ENCODE measurements at regions not wholly inside any gene's neighbourhood (a gene's known extent, or its start where the extent isn't known, plus 50 kb on each side); places are given as distances from the start of the nearest gene placed in this dataset.

DNA sequence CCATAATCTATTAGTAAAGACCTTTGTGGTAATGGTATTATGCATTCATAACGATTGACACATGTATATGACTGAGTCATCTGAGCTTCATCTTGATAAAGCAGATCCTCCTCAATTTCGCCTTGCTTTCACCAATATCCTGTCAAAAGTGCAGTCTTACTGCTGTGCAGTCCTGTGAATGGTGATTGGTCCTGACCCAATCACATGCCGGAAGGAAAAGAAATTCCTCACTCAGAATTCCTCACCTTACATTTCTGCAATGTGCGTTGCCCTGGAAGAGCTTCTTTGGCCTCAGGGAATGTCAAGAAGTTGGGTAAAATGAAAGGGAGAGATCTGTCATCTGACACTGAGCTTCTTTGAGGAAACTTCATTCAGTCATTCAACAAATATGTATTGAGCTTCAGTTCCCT is 121.0 kb upstream of the TSPAN2 start:
- no peak for DNase-seq (ENCODE audit: low spot score)
- no peak for ATAC-seq

- ATAC-seq (no peak), DNase-seq (ENCODE audit: low spot score) (no peak)
These were observed 115.2 kb upstream of the TSPAN2 start for GRCh38 chr1:115204513-115204912.

DNA sequence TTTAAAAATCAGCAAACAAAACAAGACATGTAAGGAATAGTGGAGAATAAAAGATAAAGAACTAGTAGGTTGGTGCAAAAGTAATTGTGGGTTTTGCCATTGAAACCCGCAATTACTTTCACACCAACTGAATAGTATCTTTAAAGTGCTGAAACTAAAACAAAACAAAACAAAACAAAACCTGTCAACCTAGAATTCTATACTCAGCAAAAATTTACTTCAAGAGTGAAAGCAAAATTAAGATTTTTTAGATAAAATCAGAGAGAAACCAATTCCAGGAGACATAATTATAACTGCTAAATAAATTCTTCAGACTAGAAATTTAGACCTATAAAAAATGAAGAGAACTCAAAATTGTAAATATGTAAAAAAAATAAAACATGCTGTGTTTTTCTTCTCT is 114.0 kb upstream of the TSPAN2 start:
- DNase-seq (ENCODE audit: low spot score) = no peak

GRCh38 chr1:115201598-115201997 is 112.3 kb upstream of the TSPAN2 start:
- no peak for ATAC-seq
- DNase-seq (ENCODE audit: low spot score) = no peak

More for the DNA sequence above, 114.0 kb upstream of the TSPAN2 start:
- ATAC-seq = no peak

GRCh38 chr1:115199416-115200132 is 110.3 kb upstream of the TSPAN2 start:
- ATAC-seq = no peak
- DNase-seq (ENCODE audit: low spot score) = no peak

DNA sequence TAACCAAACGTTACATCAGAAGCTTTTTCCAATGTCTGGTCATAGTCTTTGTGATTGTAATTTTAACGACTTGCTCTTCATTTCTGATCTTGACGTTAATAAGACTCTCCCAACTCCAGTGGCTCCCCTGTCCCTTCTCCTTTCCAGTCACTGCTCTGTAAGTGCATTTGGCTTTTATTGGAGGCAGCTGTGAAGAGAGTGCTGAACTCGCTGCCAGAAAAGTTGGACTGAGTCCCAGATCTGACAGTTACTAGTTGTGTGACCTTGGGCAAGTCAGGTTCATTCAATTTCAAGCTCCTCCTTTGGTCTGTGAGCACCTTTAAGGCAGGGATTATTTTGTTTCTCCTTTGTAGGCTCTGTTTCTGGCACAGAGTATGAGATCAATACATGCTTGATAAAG is 109.6 kb upstream of the TSPAN2 start:
- ATAC-seq = no peak

DNA sequence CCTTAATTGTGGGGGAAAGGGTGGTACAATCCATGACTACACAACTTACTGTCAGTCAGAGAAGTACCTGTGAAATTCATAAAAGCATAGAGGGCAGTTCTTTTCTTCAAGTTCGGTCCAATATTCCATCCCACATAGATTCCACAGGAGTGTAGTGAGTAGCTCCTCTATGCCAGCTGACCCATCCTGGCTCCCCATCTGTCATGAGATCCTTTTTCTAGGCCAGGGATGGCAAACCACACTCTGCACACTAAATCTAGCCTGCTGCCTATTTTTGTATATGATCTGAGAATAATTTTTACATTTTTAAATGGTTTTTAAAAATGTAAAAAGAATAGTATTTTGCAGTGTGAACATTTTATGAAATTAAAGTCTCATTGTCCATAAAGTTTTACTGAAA is 107.0 kb upstream of the TSPAN2 start:
- no peak for DNase-seq (ENCODE audit: low spot score)
- no peak for ATAC-seq

More for the DNA sequence above, 109.6 kb upstream of the TSPAN2 start:
- no peak for DNase-seq (ENCODE audit: low spot score)

GRCh38 chr1:115194506-115194905 is 105.2 kb upstream of the TSPAN2 start:
- DNase-seq (ENCODE audit: low spot score) (no peak), ATAC-seq (no peak)

DNA sequence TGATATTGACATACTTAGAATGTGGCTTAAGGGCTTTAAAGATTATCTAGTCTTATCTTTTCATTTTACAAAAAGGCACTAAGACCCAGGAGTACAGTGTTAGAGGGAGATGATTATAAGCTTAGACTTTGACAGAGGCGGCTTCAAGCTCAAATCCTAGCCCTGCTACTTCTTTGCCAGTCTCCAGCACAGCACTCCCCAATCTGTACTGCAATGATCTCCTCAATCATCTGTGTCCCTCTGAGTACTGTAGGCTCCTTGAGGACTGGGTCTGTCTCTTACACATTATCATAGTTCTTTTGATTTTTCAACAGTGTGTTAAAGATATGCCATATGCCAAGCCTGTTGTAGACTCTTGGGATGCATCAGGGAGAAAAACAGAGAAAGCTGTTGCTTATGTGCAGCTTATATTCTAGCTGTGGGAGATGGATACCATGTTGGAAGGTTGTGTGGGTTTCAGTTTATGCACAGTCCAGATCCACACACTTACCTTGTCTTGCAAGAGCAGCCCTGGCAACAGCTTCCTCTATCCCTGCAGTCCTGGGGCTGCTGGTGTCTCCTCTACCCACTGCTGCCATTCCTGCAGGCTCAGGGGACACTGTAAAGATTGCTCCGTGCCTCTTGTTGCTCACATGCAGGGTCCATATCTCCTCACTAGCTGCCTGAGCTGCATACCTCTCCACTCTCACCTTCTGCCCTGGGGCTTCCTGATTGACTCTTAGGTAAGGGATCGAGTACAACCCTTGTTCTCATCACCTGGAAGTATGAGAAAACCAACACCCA is 103.9 kb upstream of the TSPAN2 start:
- DNase-seq (ENCODE audit: low spot score) (no peak), ATAC-seq (no peak)

GRCh38 chr1:115192200-115192767 is 103.0 kb upstream of the TSPAN2 start:
- no peak for ATAC-seq
- no peak for DNase-seq (ENCODE audit: low spot score)

GRCh38 chr1:115191691-115192090 is 102.4 kb upstream of the TSPAN2 start:
- no peak for ATAC-seq
- no peak for DNase-seq (ENCODE audit: low spot score)

GRCh38 chr1:115190540-115191170 is 101.4 kb upstream of the TSPAN2 start:
- DNase-seq (ENCODE audit: low spot score) (no peak), ATAC-seq (no peak)

- ATAC-seq (no peak), DNase-seq (ENCODE audit: low spot score) (no peak)
These were observed 100.7 kb upstream of the TSPAN2 start for GRCh38 chr1:115189814-115190539.

GRCh38 chr1:115188680-115189395 is 99.5 kb upstream of the TSPAN2 start:
- DNase-seq (ENCODE audit: low spot score) = no peak
- ATAC-seq = no peak

GRCh38 chr1:115186711-115187265 is 97.5 kb upstream of the TSPAN2 start:
- no peak for ATAC-seq
- DNase-seq (ENCODE audit: low spot score) = no peak

DNA sequence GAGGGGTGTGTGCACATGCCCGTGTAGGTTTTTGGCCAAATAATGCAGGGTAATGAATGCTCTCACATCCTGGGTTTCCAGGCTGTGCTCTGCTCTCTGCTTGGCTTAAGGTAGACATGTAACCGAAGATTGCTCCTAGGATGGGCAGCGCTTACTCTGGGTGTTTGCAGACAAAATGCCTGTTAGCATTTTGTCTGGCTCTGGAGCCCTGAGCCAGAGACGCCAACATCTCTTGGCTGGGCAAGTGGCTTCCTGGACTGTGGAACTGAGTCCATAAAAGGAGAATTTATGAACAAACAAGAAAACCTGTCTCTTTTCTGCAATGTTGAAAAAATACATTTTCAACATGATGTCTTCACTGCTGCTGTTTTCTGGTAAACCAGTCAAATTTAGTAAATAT is 96.0 kb upstream of the TSPAN2 start:
- ATAC-seq (peak; percentile 70), DNase-seq (ENCODE audit: low spot score) (no peak)

DNA sequence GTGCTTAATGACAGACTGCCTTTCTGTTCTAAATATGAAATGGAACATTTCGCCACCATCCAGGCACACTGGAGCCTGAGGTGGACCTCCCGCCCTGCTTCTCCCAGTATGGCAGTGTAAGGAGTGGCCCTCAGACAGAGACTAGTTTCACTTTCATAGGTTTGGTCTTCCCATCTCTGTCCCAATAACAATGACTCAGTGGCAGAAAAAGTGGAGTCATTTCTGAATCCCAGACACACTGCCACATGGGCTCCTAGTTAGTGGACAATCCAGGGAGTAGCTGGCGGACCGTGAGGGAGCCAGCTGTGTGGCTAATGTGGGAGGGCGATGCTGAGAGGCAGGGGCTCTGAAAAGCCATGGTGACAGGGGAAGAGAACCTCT is 95.6 kb upstream of the TSPAN2 start:
- no peak for DNase-seq (ENCODE audit: low spot score)
- peak; percentile 27 for ATAC-seq

- ATAC-seq = no peak
These were observed 95.1 kb upstream of the TSPAN2 start for GRCh38 chr1:115184260-115184950.

GRCh38 chr1:115183721-115184259 is 94.5 kb upstream of the TSPAN2 start:
- ATAC-seq (peak; percentile 79), DNase-seq (ENCODE audit: low spot score) (no peak)

More at GRCh38 chr1:115184260-115184950, 95.1 kb upstream of the TSPAN2 start:
- DNase-seq (ENCODE audit: low spot score) = no peak

Data from left lobe of liver (tissue), 2 donors.